ENCODE measurements at regions not wholly inside any gene's neighbourhood (a gene's known extent, or its start where the extent isn't known, plus 50 kb on each side); places are given as distances from the start of the nearest gene placed in this dataset.
"Not testable (repeated sequence)": the region's sequence is repeated elsewhere in the genome, so short reads cannot be mapped to it uniquely, and the experiment has no call there.

DNA sequence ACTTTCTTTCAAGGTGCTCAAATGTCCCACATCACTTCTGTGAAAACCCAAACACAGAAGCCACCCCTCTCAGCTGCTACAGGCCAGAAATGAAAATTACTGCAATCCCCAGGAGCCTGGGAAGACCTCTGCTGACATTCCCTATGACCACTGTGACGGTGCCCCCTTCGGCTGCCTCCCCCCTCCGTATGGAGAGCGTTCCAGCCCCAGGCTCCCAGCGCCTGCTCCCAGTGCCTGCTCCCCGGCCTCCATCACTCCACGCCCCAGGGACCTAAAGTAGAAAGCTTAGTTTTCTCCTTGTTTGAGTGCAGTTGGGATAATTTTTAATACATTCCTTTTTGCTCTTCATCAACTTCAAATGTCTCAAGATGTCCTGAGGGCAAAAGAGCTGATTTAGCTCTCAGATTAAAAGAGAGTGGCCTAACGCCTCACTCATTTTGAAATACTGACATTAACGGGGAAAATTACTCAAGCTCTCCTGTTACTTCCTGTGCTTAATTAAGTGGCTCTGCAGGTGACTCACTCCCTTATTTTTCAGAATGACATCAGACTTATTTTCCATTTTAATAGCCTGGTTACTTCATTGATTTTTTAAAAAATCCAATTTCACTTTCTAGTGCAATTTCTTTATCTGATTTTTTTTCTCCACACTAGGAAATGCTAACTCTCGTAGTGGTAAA lies 112.8 kb upstream of the PLGLB2 start:
- not testable (repeated sequence) for DNase-seq (ENCODE audit: low read depth in 2 of 2, low spot score in 1 of 2)

- DNase-seq (ENCODE audit: low read depth in 2 of 2, low spot score in 1 of 2) = not testable (repeated sequence)
Observed at GRCh38 chr2:87636246-87636645, 111.6 kb upstream of the PLGLB2 start.

- DNase-seq (ENCODE audit: low read depth in 2 of 2, low spot score in 1 of 2) = not testable (repeated sequence)
Observed at GRCh38 chr2:87636735-87637134, 111.2 kb upstream of the PLGLB2 start.

GRCh38 chr2:87637249-87637990 lies 110.5 kb upstream of the PLGLB2 start:
- not testable (repeated sequence) for DNase-seq (ENCODE audit: low read depth in 2 of 2, low spot score in 1 of 2)

- DNase-seq (ENCODE audit: low read depth in 2 of 2, low spot score in 1 of 2) = not testable (repeated sequence)
Observed at GRCh38 chr2:87638114-87638807, 109.6 kb upstream of the PLGLB2 start.

GRCh38 chr2:87638872-87639271 lies 109.0 kb upstream of the PLGLB2 start:
- DNase-seq (ENCODE audit: low read depth in 2 of 2, low spot score in 1 of 2) = not testable (repeated sequence)

- DNase-seq (ENCODE audit: low read depth in 2 of 2, low spot score in 1 of 2) = not testable (repeated sequence)
Observed at GRCh38 chr2:87639801-87640440, 108.0 kb upstream of the PLGLB2 start.

GRCh38 chr2:87640961-87641563 lies 106.8 kb upstream of the PLGLB2 start:
- DNase-seq (ENCODE audit: low read depth in 2 of 2, low spot score in 1 of 2) = not testable (repeated sequence)

DNA sequence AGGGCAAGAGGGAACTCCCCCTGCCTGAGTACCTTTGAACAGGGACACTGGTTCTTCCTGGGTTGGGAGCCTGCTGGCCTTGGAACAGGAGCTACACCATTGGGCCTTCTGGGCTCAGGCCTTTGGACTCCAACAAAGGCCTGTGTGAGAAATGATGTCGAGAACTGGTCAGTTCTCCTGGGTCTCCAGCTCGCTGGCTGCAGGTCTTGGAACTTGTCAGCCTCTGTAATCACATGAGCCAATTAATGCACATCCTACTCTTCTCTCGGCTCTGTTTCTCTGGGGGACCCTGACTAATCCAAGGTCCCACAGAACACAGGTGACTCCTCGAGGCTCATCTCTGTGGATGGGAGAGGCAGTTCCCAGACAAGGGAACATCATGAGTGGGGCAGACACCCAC lies 104.7 kb upstream of the PLGLB2 start:
- DNase-seq (ENCODE audit: low read depth in 2 of 2, low spot score in 1 of 2) = not testable (repeated sequence)

GRCh38 chr2:87647737-87648498 lies 100.0 kb upstream of the PLGLB2 start:
- not testable (repeated sequence) for DNase-seq (ENCODE audit: low read depth in 2 of 2, low spot score in 1 of 2)

DNA sequence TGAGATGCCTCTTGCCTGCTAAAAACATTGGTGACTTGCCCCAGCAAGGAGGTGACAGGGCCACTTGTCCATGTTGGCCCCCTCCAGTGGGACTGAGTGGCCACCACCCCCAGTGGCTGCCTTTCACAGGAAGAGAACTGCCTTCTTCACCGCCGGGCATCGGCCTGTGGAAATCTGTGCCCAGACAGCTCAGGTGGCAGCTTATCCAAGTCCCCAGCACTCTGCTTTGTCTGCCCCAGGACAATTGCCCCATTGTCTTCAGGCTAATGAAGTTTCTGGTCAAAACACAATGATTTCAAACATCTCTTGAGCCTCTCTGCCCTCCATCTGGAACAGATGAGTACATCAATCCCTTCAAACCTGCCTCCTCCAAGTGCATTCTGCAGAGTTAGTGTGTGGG lies 99.1 kb upstream of the PLGLB2 start:
- DNase-seq (ENCODE audit: low read depth in 2 of 2, low spot score in 1 of 2) = not testable (repeated sequence)

DNA sequence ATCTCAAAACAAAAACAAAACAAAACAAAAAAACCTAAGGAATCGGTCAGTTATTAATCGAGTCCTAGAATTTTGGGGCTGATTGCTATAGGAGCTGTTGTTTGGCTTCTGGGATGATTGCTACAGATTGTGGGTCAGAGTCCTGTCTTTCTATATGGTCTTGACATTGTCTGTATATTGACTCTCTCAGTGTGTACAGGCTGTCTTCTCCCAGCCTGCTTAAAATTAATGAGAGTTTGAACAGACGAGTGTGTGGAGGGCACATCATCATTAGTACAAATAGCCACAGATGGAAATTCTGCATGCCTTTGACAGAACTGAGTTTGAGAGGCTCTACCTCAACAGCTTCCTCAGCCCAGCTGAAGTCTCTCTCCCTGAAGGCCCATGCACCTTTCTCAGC lies 98.0 kb upstream of the PLGLB2 start:
- not testable (repeated sequence) for DNase-seq (ENCODE audit: low read depth in 2 of 2, low spot score in 1 of 2)

DNA sequence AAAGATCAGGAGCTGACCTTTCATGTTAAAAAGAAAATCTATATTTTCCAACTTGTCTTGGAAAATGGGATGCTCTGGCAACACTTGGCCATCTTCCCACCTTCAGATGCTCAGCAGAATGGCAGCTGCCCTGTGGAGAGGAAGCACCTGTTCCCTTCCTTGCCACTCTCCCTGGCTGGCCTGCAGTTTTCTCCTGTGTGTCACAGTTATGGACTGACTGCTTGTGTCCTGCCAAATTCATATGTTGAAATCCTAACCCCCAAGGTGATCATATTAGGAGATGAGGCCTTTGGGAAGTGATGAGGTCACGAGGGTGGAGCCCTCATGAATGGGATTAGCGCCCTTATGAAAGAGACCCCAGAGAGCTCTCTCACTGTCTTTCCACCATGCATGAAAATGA lies 97.0 kb upstream of the PLGLB2 start:
- not testable (repeated sequence) for DNase-seq (ENCODE audit: low read depth in 2 of 2, low spot score in 1 of 2)

DNA sequence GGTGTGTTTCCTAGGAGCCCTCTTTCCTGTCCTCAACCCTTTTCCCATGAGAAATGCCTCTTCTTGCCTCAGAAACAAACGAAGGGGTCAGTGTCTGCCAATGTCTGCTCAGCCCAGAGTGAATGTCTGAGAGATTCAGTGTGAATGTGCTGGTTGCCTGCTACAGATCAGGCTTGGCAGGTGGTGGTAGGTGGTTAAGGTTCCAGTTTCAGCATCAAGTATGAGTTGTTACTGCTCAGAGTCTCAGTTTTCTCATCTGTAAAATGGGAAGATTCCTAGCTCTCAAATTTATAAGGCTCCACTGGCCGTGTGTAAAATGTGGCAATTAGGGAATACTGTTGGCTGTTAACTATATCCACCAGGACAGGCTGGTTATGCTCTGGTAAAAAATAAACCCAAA lies 96.3 kb upstream of the PLGLB2 start:
- DNase-seq (ENCODE audit: low read depth in 2 of 2, low spot score in 1 of 2) = not testable (repeated sequence)

- not testable (repeated sequence) for DNase-seq (ENCODE audit: low read depth in 2 of 2, low spot score in 1 of 2)
Observed at GRCh38 chr2:87653373-87653772, 94.5 kb upstream of the PLGLB2 start.

DNA sequence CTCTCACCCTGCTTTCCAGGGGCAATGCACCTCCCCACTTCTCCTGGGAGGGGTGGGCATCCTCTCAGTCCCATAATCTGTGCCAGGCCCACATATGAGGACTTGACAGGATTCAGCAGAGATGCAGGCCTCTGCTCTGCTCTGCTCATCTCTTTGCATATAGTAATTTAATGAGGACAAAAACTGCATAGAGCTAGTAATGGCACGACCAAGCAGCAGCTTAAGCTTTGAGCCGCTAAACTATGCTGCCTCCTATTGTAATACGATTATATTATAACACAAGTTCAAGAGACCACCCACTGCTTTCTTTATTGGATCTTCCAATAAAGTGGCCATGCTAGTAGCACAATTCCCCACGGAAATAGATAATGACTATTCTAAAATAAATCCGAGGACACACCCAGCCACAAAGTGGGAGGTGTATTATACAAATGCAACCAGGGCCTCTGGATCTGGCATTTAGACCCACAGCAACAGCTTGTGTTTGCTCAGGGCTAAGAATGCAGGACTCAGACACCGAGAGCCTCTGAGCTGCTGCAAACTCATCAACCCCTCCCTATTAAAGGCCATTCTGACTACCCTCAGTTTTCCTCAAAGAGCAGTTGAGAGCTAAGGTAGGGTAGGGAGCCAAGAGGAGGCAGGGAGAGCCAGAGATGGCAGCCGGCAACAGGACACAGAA lies 93.6 kb upstream of the PLGLB2 start:
- DNase-seq (ENCODE audit: low read depth in 2 of 2, low spot score in 1 of 2) = not testable (repeated sequence)

DNA sequence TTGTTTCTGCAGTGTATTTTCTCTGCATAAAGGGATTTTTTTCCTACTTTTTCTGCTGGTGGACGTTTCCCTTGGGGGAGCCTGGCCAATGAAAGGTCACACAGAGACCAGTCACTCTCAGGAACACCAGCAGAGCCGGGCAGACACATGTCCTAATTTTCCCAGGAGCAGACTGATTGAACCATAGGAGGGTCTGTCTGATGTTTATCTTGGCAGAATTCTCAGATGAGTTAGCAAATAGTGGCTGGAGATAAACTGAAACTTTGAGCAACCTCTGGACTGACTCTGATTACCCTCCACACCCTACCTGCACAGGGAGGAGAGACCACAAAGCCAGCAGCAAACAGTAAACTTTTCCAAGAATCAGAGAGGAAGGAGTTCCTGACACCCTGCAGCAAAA lies 90.0 kb upstream of the PLGLB2 start:
- DNase-seq (ENCODE audit: low read depth in 2 of 2, low spot score in 1 of 2) = not testable (repeated sequence)

DNA sequence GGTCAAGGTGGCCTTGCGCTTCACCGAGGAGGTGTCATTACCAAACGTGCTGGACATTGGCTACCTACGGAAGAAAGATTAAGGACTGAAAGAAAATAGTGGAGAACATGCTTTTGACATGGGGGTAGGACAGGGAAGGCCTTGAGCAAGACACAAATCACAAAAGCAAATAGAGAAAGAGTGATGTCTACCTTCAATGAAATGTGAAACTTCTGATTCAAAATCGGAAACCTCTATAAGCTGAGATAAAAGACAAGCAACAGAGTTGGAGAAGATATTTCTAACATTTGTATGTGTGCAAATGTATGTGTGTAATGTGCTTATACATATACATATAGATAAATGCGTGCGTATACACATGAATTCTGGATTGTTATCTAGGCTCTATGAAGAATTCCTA lies 89.5 kb upstream of the PLGLB2 start:
- DNase-seq (ENCODE audit: low read depth in 2 of 2, low spot score in 1 of 2) = not testable (repeated sequence)

DNA sequence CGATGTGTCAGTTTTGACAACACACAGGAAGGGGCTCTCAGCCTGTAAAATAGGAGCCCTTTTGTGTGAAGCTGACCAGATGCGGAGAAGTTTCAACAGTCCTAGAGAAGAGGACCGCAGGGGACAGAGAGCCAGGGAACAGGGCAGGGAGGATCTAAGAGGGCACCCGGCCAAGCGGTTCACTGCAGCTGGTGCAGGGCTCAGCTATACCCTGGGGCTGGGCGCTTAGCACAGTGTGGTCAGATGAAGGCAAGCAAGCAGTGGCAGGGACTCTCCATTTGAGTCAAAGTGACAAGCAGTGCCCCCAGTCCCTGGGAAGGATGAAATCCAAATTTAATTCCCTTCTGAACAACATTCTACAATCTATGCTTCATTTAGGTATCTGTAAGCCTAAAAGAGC lies 88.9 kb upstream of the PLGLB2 start:
- DNase-seq (ENCODE audit: low read depth in 2 of 2, low spot score in 1 of 2) = not testable (repeated sequence)

GRCh38 chr2:87660164-87660563 lies 87.7 kb upstream of the PLGLB2 start:
- DNase-seq (ENCODE audit: low read depth in 2 of 2, low spot score in 1 of 2) = not testable (repeated sequence)
